ENCODE measurements at regions not wholly inside any gene's neighbourhood (a gene's known extent, or its start where the extent isn't known, plus 50 kb on each side); places are given as distances from the start of the nearest gene placed in this dataset.

- TF ChIP-seq CTCF (conservative IDR thresholded peaks at IDR 0.05; ENCODE audit: low read depth in 2 of 2) (no peak), EZH2 (IDR thresholded peaks at IDR 0.05; ENCODE audit: low read depth, unreplicated experiment) (no peak), EZH2phosphoT487 (IDR thresholded peaks at IDR 0.05; ENCODE audit: unreplicated experiment) (no peak), CREB1 (CRISPR knock-in tag; IDR thresholded peaks at IDR 0.05; ENCODE audit: low read depth) (no peak), STAT1 (IDR thresholded peaks at IDR 0.05; ENCODE audit: unreplicated experiment) (no peak), REST (IDR thresholded peaks at IDR 0.05; ENCODE audit: unreplicated experiment) (no peak), NANOG (IDR thresholded peaks at IDR 0.05; ENCODE audit: borderline replicate concordance) (no peak)
Measured at GRCh38 chr3:59103552-59103951, 53.7 kb upstream of the CFAP20DC start.
